HG03097 (cell line): ENCODE measurements at regions not wholly inside any gene's neighbourhood (a gene's known extent, or its start where the extent isn't known, plus 50 kb on each side); places are given as distances from the start of the nearest gene placed in this dataset.
"Not testable (repeated sequence)": the region's sequence is repeated elsewhere in the genome, so short reads cannot be mapped to it uniquely, and the experiment has no call there.

ENCODE experiments used
- ATAC-seq: cut with Tn5 transposase; IDR thresholded peaks from one replicate; pipeline ENCODE4 v1.9.1; 2021; ENCODE audit not compliant: unreplicated experiment, low FRiP score

- ATAC-seq = no peak
Measured at GRCh38 chr2:209260281-209260680, 163.6 kb upstream of the MAP2 start.

GRCh38 chr2:209261366-209262053 is 162.3 kb upstream of the MAP2 start:
- ATAC-seq = not testable (repeated sequence)

GRCh38 chr2:209269024-209269423 is 154.8 kb upstream of the MAP2 start:
- ATAC-seq = no peak

- no peak for ATAC-seq
Measured at GRCh38 chr2:209276000-209276399, 147.8 kb upstream of the MAP2 start.

GRCh38 chr2:209277444-209277843 is 146.4 kb upstream of the MAP2 start:
- no peak for ATAC-seq

GRCh38 chr2:209298601-209299000 is 125.2 kb upstream of the MAP2 start:
- ATAC-seq = no peak

- ATAC-seq = not testable (repeated sequence)
Measured at GRCh38 chr2:209299478-209299877, 124.4 kb upstream of the MAP2 start.

GRCh38 chr2:209300766-209301165 is 123.1 kb upstream of the MAP2 start:
- ATAC-seq = not testable (repeated sequence)

GRCh38 chr2:209305026-209305425 is 118.8 kb upstream of the MAP2 start:
- no peak for ATAC-seq

GRCh38 chr2:209305746-209306196 is 118.1 kb upstream of the MAP2 start:
- ATAC-seq = no peak

GRCh38 chr2:209307161-209308001 is 116.5 kb upstream of the MAP2 start:
- ATAC-seq = no peak

- no peak for ATAC-seq
Measured at GRCh38 chr2:209308415-209308814, 115.4 kb upstream of the MAP2 start.

- no peak for ATAC-seq
Measured at GRCh38 chr2:209311948-209312347, 111.9 kb upstream of the MAP2 start.

GRCh38 chr2:209312450-209312849 is 111.4 kb upstream of the MAP2 start:
- not testable (repeated sequence) for ATAC-seq

GRCh38 chr2:209314653-209315052 is 109.2 kb upstream of the MAP2 start:
- ATAC-seq = no peak

- no peak for ATAC-seq
Measured at GRCh38 chr2:209316141-209316540, 107.7 kb upstream of the MAP2 start.

GRCh38 chr2:209321076-209321475 is 102.8 kb upstream of the MAP2 start:
- no peak for ATAC-seq

GRCh38 chr2:209321581-209321980 is 102.3 kb upstream of the MAP2 start:
- ATAC-seq = no peak

- no peak for ATAC-seq
Measured at GRCh38 chr2:209322041-209322440, 101.8 kb upstream of the MAP2 start.

- no peak for ATAC-seq
Measured at GRCh38 chr2:209322905-209323512, 100.8 kb upstream of the MAP2 start.

GRCh38 chr2:209323738-209324137 is 100.1 kb upstream of the MAP2 start:
- no peak for ATAC-seq
